PC-3 (cell line): ENCODE measurements at regions not wholly inside any gene's neighbourhood (a gene's known extent, or its start where the extent isn't known, plus 50 kb on each side); places are given as distances from the start of the nearest gene placed in this dataset.

Source experiments
- ATAC-seq: fragments of 200-7000 bp; cut with Tn5 transposase; 2 replicates; pipeline ENCODE4 v1.9.1; 2020; ENCODE audit warnings: mild to moderate bottlenecking, moderate library complexity
- BruUV-seq: library from RNA; stranded (reverse); fragments of 400-500 nt; replicated peaks from 2 replicates; lab custom pipeline; 2021; lab: Mats Ljungman, UMichigan
- CTCF ChIA-PET: fragments of 300-600 bp; sonication (Branson Sonifier 250); formaldehyde crosslinking; loops from one replicate; lab custom pipeline; 2022; ENCODE audit warnings: antibody characterized with exemption; lab: Charles Lee
- POLR2A ChIA-PET: fragments of 300-600 bp; sonication (Branson Sonifier 250); formaldehyde crosslinking; loops from one replicate; lab custom pipeline; 2022; ENCODE audit warnings: antibody characterized with exemption; ENCODE audit not compliant: unreplicated experiment; lab: Charles Lee
- DNase-seq: peaks from one replicate; pipeline ENCODE4 v3.0.0-alpha.2; 2015
- H2AFZ ChIP-seq: fragments of 300-600 bp; sonication (generic); 2 replicates; pipeline ENCODE4 v1.6.0; 2016; ENCODE audit warnings: antibody characterized with exemption, low read length
- H3F3A ChIP-seq: fragments of 300-600 bp; sonication (generic); one replicate; pipeline ENCODE4 v1.6.0; 2017; ENCODE audit warnings: antibody characterized with exemption, low read length, control low read depth, mild to moderate bottlenecking; ENCODE audit not compliant: unreplicated experiment
- H3K27ac ChIP-seq: fragments of 300-600 bp; sonication (generic); 2 replicates; pipeline ENCODE4 v1.5.1; 2016; ENCODE audit warnings: mild to moderate bottlenecking, low read length
- H3K27me3 ChIP-seq: fragments of 300-600 bp; sonication (generic); 2 replicates; pipeline ENCODE4 v1.6.1; 2016; ENCODE audit warnings: low read length, mixed read lengths
- H3K36me3 ChIP-seq: fragments of 300-600 bp; sonication (generic); 2 replicates; pipeline ENCODE4 v1.6.1; 2016; ENCODE audit warnings: low read depth, mixed run types, low read length, mixed read lengths
- H3K4me1 ChIP-seq: fragments of 300-600 bp; sonication (generic); 2 replicates; pipeline ENCODE4 v1.5.1; 2016; ENCODE audit warnings: low read length; ENCODE audit not compliant: insufficient read depth
- H3K4me2 ChIP-seq: fragments of 300-600 bp; sonication (generic); 2 replicates; pipeline ENCODE4 v1.6.0; 2016; ENCODE audit warnings: low read length
- H3K4me3 ChIP-seq: fragments of 300-600 bp; sonication (generic); 2 replicates; pipeline ENCODE4 v1.5.1; 2016; ENCODE audit warnings: mild to moderate bottlenecking, low read length, mixed read lengths
- H3K79me2 ChIP-seq: fragments of 300-600 bp; sonication (generic); 2 replicates; pipeline ENCODE4 v1.6.1; 2017; ENCODE audit warnings: low read length, mixed read lengths
- H3K9ac ChIP-seq: fragments of 300-600 bp; sonication (generic); 2 replicates; pipeline ENCODE4 v1.6.0; 2016; ENCODE audit warnings: mild to moderate bottlenecking, low read length
- H3K9me2 ChIP-seq: fragments of 300-600 bp; sonication (generic); replicated peaks from 2 replicates; pipeline ENCODE4 v1.6.1; 2016; ENCODE audit warnings: mixed run types, low read length, mixed read lengths
- H3K9me3 ChIP-seq: fragments of 300-600 bp; sonication (generic); 2 replicates; pipeline ENCODE4 v1.6.1; 2016; ENCODE audit warnings: low read length, mixed read lengths
- H4K20me1 ChIP-seq: fragments of 300-600 bp; sonication (generic); 2 replicates; pipeline ENCODE4 v1.6.1; 2016; ENCODE audit warnings: low read length, mixed read lengths
- EZH2 ChIP-seq: fragments of 300-600 bp; sonication (generic); IDR thresholded peaks from one replicate; pipeline ENCODE4 v1.6.1; 2017; ENCODE audit warnings: antibody characterized with exemption, mild to moderate bottlenecking, low read length; ENCODE audit not compliant: unreplicated experiment
- EZH2phosphoT487 ChIP-seq: fragments of 300-600 bp; sonication (generic); IDR thresholded peaks from 2 replicates; pipeline ENCODE4 v1.6.1; 2018; ENCODE audit warnings: mild to moderate bottlenecking, antibody characterized with exemption, low read length, borderline replicate concordance
- intact Hi-C: fragments of 100-400 bp; cut with micrococcal nuclease; formaldehyde crosslinking; loops from 2 replicates; pipeline ENCODE4 v1.9.0; 2023
- TF ChIP-seq, protein P1 (sequence below): fragments of 300-600 bp; sonication (generic); conservative IDR thresholded peaks from 2 replicates; pipeline ENCODE4 v1.5.1; 2017; ENCODE audit warnings: antibody characterized with exemption, low read depth, mild to moderate bottlenecking, low read length

- Histone ChIP-seq H3K4me1 (no peaks in the 10 kb centered on the region), H3K9ac (no peak overlapping the region), H3K4me3 (no peak overlapping the region), H3K9me3 (no peaks in the 10 kb centered on the region), H4K20me1 (no peaks in the 10 kb centered on the region), H3K36me3 (no peaks in the 10 kb centered on the region), H2AFZ (no peak overlapping the region), H3K9me2 (no peaks in the 10 kb centered on the region), H3F3A (no peaks in the 10 kb centered on the region), H3K27me3 (peaks cover 9% of the 10 kb centered on the region), H3K4me2 (no peak overlapping the region), H3K27ac (no peak overlapping the region), H3K79me2 (no peaks in the 10 kb centered on the region)
- BruUV-seq = no TSS peak
- ChIA-PET CTCF (no interaction called here), POLR2A (no interaction called here)
- DNase-seq (no peak), ATAC-seq (no peak)
- TF ChIP-seq, protein P1, sequence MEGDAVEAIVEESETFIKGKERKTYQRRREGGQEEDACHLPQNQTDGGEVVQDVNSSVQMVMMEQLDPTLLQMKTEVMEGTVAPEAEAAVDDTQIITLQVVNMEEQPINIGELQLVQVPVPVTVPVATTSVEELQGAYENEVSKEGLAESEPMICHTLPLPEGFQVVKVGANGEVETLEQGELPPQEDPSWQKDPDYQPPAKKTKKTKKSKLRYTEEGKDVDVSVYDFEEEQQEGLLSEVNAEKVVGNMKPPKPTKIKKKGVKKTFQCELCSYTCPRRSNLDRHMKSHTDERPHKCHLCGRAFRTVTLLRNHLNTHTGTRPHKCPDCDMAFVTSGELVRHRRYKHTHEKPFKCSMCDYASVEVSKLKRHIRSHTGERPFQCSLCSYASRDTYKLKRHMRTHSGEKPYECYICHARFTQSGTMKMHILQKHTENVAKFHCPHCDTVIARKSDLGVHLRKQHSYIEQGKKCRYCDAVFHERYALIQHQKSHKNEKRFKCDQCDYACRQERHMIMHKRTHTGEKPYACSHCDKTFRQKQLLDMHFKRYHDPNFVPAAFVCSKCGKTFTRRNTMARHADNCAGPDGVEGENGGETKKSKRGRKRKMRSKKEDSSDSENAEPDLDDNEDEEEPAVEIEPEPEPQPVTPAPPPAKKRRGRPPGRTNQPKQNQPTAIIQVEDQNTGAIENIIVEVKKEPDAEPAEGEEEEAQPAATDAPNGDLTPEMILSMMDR = no peak
- TF ChIP-seq EZH2phosphoT487 (no peak), EZH2 (no peak)
- intact Hi-C loops = no loop called here
These were observed 72.0 kb upstream of the IGLL5 start for GRCh38 chr22:22815397-22816170.

DNA sequence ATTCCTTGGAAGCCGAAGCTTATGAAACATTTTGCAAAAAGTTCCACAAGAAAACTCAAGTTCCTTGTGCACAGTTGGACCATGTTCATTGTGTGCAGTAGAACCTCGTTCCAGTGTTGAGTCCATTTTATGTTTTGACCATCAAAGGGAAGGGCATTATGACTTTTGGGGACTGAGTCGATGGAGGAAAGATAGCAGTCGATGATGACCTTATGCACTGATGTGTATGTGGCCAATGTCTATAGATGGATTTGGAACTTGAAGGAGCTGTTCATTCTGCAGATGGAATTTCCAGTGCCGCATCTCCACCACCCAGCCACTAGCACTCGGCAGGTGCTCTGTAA, 71.5 kb upstream of the IGLL5 start:
- Histone ChIP-seq H3K4me3 (no peak overlapping the region), H3K9me2 (no peaks in the 10 kb centered on the region), H3K27me3 (peaks cover 9% of the 10 kb centered on the region), H3K4me2 (no peak overlapping the region), H3K27ac (no peak overlapping the region), H3K9me3 (no peaks in the 10 kb centered on the region), H3K79me2 (no peaks in the 10 kb centered on the region), H2AFZ (no peak overlapping the region), H4K20me1 (no peaks in the 10 kb centered on the region), H3K4me1 (no peaks in the 10 kb centered on the region), H3K36me3 (no peaks in the 10 kb centered on the region), H3F3A (no peaks in the 10 kb centered on the region), H3K9ac (no peak overlapping the region)
- POLR2A ChIA-PET = no interaction called here
- CTCF ChIA-PET = no interaction called here
- intact Hi-C loops = no loop called here
- ATAC-seq (no peak), DNase-seq (no peak)
- TF ChIP-seq, protein P1 = no peak
- TF ChIP-seq EZH2 = no peak
- no peak for TF ChIP-seq EZH2phosphoT487
- no TSS peak for BruUV-seq

DNA sequence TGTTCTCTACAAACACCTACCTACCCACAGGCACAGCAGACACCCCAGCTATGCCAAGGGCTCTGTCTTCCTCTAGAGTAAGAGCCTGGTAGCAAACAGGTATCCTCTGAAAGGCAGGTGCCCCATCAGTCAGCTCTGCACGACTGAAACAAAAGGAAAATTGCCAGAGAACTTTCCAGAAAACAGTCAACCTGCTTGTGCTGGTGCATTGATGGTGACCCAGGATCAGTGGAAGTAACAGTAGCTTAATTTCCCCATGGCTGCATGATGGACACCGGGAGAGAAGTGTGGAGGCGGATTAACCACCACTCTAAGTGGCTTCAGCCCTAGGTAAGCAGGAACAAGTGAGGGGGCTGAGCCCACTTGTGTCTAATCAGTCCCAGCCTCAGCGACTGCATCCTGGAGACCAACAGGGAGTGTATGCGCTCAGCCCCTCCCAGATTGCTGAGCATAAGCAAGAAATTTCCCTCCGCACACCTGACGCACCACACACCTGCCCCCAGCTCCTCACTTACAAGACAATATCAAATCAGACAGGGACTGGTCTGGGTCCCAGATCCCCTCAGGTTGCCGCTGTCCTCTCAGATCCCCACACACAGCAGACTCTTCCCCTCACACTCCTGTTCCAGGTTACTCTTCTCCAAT, 70.7 kb upstream of the IGLL5 start:
- intact Hi-C loops = no loop called here
- Histone ChIP-seq H2AFZ (no peak overlapping the region), H3K9ac (no peak overlapping the region), H3K4me1 (no peaks in the 10 kb centered on the region), H3K36me3 (no peaks in the 10 kb centered on the region), H3K27me3 (peaks cover 9% of the 10 kb centered on the region), H3F3A (no peaks in the 10 kb centered on the region), H3K9me3 (no peaks in the 10 kb centered on the region), H3K79me2 (no peaks in the 10 kb centered on the region), H4K20me1 (no peaks in the 10 kb centered on the region), H3K4me3 (no peak overlapping the region), H3K4me2 (no peak overlapping the region), H3K9me2 (no peaks in the 10 kb centered on the region), H3K27ac (no peak overlapping the region)
- ChIA-PET POLR2A (no interaction called here), CTCF (no interaction called here)
- DNase-seq (no peak), ATAC-seq (no peak)
- TF ChIP-seq, protein P1 = no peak
- no peak for TF ChIP-seq EZH2phosphoT487
- TF ChIP-seq EZH2 = no peak
- BruUV-seq = no TSS peak
